Caco-2 (cell line): ENCODE measurements at regions not wholly inside any gene's neighbourhood (a gene's known extent, or its start where the extent isn't known, plus 50 kb on each side); places are given as distances from the start of the nearest gene placed in this dataset.

ENCODE experiments used
- BruUV-seq: library from RNA; stranded (reverse); fragments of 400-500 nt; replicated peaks from 2 replicates; lab custom pipeline; 2021; lab: Mats Ljungman, UMichigan
- CTCF ChIA-PET: fragments of 300-600 bp; sonication (Branson Sonifier 250); formaldehyde crosslinking; loops from one replicate; lab custom pipeline; 2022; ENCODE audit warnings: antibody characterized with exemption; lab: Charles Lee
- POLR2A ChIA-PET: fragments of 300-600 bp; sonication (Branson Sonifier 250); formaldehyde crosslinking; loops from one replicate; lab custom pipeline; 2022; ENCODE audit warnings: antibody characterized with exemption; lab: Charles Lee
- DNase-seq, 2 experiments: peaks; one replicate each; pipeline versions ENCODE4 v3.0.0 to v3.0.0-alpha.2; 2020 to 2022
- H3K27me3 ChIP-seq: replicated peaks from 2 replicates; pipeline ENCODE4 v1.6.0; 2011; ENCODE audit warnings: low read length; ENCODE audit not compliant: control insufficient read depth, insufficient read depth
- H3K36me3 ChIP-seq: 2 replicates; pipeline ENCODE4 v1.5.1; 2011; ENCODE audit warnings: low read length; ENCODE audit not compliant: control insufficient read depth, insufficient read depth
- H3K4me1 ChIP-seq: fragments of 250-450 bp; sonication (Bioruptor Pico); 2 replicates; pipeline ENCODE4 v1.5.1; 2020; ENCODE audit warnings: mild to moderate bottlenecking
- H3K4me3 ChIP-seq: 2 replicates; pipeline ENCODE4 v1.5.1; 2011; ENCODE audit warnings: low read depth, mild to moderate bottlenecking, control low read depth, low read length
- H3K9me3 ChIP-seq: fragments of 250-450 bp; sonication (Bioruptor Pico); 2 replicates; pipeline ENCODE4 v1.5.1; 2020; ENCODE audit warnings: mild to moderate bottlenecking, moderate library complexity
- H3K27ac Mint-ChIP-seq: one replicate; pipeline ENCODE4 v1.8.0; 2022; ENCODE audit warnings: mixed read lengths; ENCODE audit not compliant: unreplicated experiment
- H3K27me3 Mint-ChIP-seq: one replicate; pipeline ENCODE4 v1.8.0; 2022; ENCODE audit warnings: mixed read lengths; ENCODE audit not compliant: insufficient read depth, unreplicated experiment
- H3K36me3 Mint-ChIP-seq: one replicate; pipeline ENCODE4 v1.8.0; 2022; ENCODE audit warnings: mild to moderate bottlenecking, mixed read lengths; ENCODE audit not compliant: insufficient read depth, unreplicated experiment
- H3K4me1 Mint-ChIP-seq: one replicate; pipeline ENCODE4 v1.8.0; 2022; ENCODE audit warnings: low read depth, mixed read lengths; ENCODE audit not compliant: unreplicated experiment
- H3K4me3 Mint-ChIP-seq: one replicate; pipeline ENCODE4 v1.8.0; 2022; ENCODE audit warnings: mild to moderate bottlenecking, moderate library complexity, mixed read lengths; ENCODE audit not compliant: unreplicated experiment
- H3K9me3 Mint-ChIP-seq: one replicate; pipeline ENCODE4 v1.8.0; 2022; ENCODE audit warnings: mixed read lengths; ENCODE audit not compliant: unreplicated experiment
- intact Hi-C: fragments of 100-400 bp; cut with micrococcal nuclease; formaldehyde crosslinking; loops from one replicate; pipeline ENCODE4 v1.10.0; 2022; ENCODE audit not compliant: unreplicated experiment
- TF ChIP-seq, protein P1 (sequence below), 2 experiments: fragments of 200-600 bp in 1 of 2; IDR thresholded peaks; 1 replicate in 1 of 2; 2 replicates in 1 of 2; pipeline versions ENCODE4 v1.5.1 to v1.8.0; 2011 to 2022; ENCODE audit warnings: antibody characterized with exemption in 1 of 2, control low read depth in 1 of 2, inconsistent platforms in 1 of 2, low read depth in 1 of 2, low read length in 1 of 2, mild to moderate bottlenecking in 1 of 2, moderate library complexity in 1 of 2; ENCODE audit not compliant: insufficient read depth in 1 of 2, severe bottlenecking in 1 of 2, unreplicated experiment in 1 of 2

DNA sequence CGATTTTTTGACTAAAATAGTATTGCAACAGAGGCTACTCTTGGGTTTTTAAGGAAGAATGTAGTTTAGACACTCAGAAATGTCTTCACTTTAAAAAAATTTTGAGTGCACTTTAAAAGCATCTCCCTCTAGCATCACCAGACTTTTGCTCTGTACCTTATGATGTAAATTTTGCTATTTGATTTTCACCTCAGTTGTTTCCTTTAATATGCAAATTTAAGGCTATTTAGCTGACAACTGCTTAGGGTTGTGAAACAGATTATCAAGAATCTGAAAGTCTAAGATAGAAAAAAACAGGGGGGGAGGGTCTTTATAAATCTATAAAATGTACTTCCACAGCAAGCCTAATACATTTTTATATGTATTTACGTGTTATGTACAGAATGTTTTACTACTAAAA, 92.9 kb upstream of the USP38 start:
- no peak overlapping the region for H3K4me3 Mint-ChIP-seq
- H3K4me3 ChIP-seq: no peak overlapping the region
- no peaks in the 10 kb centered on the region for H3K36me3 ChIP-seq
- peaks cover 23% of the 10 kb centered on the region for H3K9me3 ChIP-seq
- DNase-seq: no peak
- no peaks in the 10 kb centered on the region for H3K27me3 ChIP-seq
- H3K27ac Mint-ChIP-seq: no peak overlapping the region
- POLR2A ChIA-PET: no interaction called here
- intact Hi-C loops: no loop called here
- BruUV-seq: no TSS peak
- H3K4me1 Mint-ChIP-seq: peaks cover 47% of the 10 kb centered on the region
- no peaks in the 10 kb centered on the region for H3K27me3 Mint-ChIP-seq
- CTCF ChIA-PET: interaction anchor here (0.5 kb wide), 1 partner anchor 210 kb away, joined by 3 read pairs; no protein-coding TSS in a partner anchor
- H3K4me1 ChIP-seq: peaks cover 63% of the 10 kb centered on the region
- peaks cover 15% of the 10 kb centered on the region for H3K9me3 Mint-ChIP-seq
- H3K36me3 Mint-ChIP-seq: peaks cover 27% of the 10 kb centered on the region
- TF ChIP-seq, protein P1, sequence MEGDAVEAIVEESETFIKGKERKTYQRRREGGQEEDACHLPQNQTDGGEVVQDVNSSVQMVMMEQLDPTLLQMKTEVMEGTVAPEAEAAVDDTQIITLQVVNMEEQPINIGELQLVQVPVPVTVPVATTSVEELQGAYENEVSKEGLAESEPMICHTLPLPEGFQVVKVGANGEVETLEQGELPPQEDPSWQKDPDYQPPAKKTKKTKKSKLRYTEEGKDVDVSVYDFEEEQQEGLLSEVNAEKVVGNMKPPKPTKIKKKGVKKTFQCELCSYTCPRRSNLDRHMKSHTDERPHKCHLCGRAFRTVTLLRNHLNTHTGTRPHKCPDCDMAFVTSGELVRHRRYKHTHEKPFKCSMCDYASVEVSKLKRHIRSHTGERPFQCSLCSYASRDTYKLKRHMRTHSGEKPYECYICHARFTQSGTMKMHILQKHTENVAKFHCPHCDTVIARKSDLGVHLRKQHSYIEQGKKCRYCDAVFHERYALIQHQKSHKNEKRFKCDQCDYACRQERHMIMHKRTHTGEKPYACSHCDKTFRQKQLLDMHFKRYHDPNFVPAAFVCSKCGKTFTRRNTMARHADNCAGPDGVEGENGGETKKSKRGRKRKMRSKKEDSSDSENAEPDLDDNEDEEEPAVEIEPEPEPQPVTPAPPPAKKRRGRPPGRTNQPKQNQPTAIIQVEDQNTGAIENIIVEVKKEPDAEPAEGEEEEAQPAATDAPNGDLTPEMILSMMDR (IDR thresholded peaks at IDR 0.05; ENCODE audit: insufficient read depth in 1 of 2, low read depth in 1 of 2, low read length in 1 of 2, severe bottlenecking in 1 of 2, unreplicated experiment in 1 of 2): no peak

DNA sequence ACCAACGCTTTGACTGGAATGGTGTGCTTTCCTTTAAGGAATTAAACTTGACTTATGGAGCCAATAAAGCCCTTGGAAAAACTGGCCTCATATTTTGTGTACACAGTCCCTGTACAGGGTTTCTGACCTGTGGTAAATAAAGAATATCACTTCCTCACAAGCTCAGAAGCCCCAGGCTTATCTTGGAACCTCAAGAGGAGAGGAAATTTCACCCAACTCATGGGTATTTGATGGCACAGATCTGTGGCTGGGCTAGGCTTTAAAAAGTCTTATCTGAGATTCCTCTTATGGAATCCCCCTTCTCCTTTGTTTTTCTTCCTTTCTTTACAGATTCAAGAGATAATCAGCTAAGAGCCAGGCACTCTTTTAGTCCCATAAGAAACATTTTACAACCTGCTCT, 89.3 kb upstream of the USP38 start:
- DNase-seq: peak; percentile 73 to 80
- ChIA-PET POLR2A (interaction anchor here (0.5 to 0.8 kb wide), 2 partner anchors 85 to 89 kb away, joined by 3 to 6 read pairs; partner anchors contain the start of gene USP38), CTCF (no interaction called here)
- H3K27ac Mint-ChIP-seq: peak overlapping the region; percentile 76
- H3K4me1 Mint-ChIP-seq: peaks cover 37% of the 10 kb centered on the region
- peak overlapping the region; percentile 22 for H3K4me3 Mint-ChIP-seq
- TF ChIP-seq, protein P1 (IDR thresholded peaks at IDR 0.05; ENCODE audit: insufficient read depth in 1 of 2, low read depth in 1 of 2, low read length in 1 of 2, severe bottlenecking in 1 of 2, unreplicated experiment in 1 of 2): no peak
- Histone ChIP-seq H3K4me1 (peaks cover 45% of the 10 kb centered on the region), H3K27me3 (no peaks in the 10 kb centered on the region), H3K36me3 (no peaks in the 10 kb centered on the region), H3K4me3 (no peak overlapping the region), H3K9me3 (peaks cover 14% of the 10 kb centered on the region)
- peaks cover 15% of the 10 kb centered on the region for H3K36me3 Mint-ChIP-seq
- H3K27me3 Mint-ChIP-seq: no peaks in the 10 kb centered on the region
- intact Hi-C loops: loop anchor here (1.0 to 5.0 kb wide), 5 partner anchors 19 to 417 kb away; partner anchors contain the start of genes SMARCA5 and USP38
- BruUV-seq: no TSS peak
- peaks cover 3% of the 10 kb centered on the region for H3K9me3 Mint-ChIP-seq

DNA sequence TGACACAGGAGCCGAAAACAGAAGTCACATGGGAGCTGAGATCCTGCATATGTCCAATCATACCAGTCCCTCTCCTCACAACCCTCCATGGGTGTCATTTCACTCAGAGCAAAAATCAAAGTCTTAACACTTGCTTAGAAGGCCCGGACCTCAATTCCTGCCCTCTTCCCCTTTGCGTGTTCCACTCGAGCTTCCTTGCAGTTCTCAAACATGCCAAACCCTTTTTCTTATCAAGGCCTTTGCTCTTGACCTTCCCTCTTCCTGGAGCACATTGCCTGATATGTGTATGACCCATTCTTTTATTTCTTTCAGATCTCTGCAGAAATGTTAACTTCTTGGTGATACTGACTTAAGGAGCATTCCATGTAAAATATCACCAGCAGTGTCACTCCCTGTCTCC, 87.0 kb upstream of the USP38 start:
- BruUV-seq: no TSS peak
- CTCF ChIA-PET: no interaction called here

More for the DNA sequence above, 87.0 kb upstream of the USP38 start:
- H3K27ac Mint-ChIP-seq: no peak overlapping the region
- Histone ChIP-seq H3K36me3 (no peaks in the 10 kb centered on the region), H3K4me3 (no peak overlapping the region), H3K4me1 (peaks cover 33% of the 10 kb centered on the region), H3K27me3 (no peaks in the 10 kb centered on the region), H3K9me3 (no peaks in the 10 kb centered on the region)
- intact Hi-C loops: loop anchor here (5.0 kb wide), 1 partner anchor 230 kb away; no protein-coding TSS in a partner anchor
- peaks cover 10% of the 10 kb centered on the region for H3K36me3 Mint-ChIP-seq
- no peak overlapping the region for H3K4me3 Mint-ChIP-seq
- no peaks in the 10 kb centered on the region for H3K27me3 Mint-ChIP-seq
- no peak for DNase-seq
- POLR2A ChIA-PET: no interaction called here
- H3K9me3 Mint-ChIP-seq: no peaks in the 10 kb centered on the region
- TF ChIP-seq, protein P1 (IDR thresholded peaks at IDR 0.05; ENCODE audit: insufficient read depth in 1 of 2, low read depth in 1 of 2, low read length in 1 of 2, severe bottlenecking in 1 of 2, unreplicated experiment in 1 of 2): no peak
- peaks cover 32% of the 10 kb centered on the region for H3K4me1 Mint-ChIP-seq
